ENCODE measurements at regions not wholly inside any gene's neighbourhood (a gene's known extent, or its start where the extent isn't known, plus 50 kb on each side); places are given as distances from the start of the nearest gene placed in this dataset.

DNA sequence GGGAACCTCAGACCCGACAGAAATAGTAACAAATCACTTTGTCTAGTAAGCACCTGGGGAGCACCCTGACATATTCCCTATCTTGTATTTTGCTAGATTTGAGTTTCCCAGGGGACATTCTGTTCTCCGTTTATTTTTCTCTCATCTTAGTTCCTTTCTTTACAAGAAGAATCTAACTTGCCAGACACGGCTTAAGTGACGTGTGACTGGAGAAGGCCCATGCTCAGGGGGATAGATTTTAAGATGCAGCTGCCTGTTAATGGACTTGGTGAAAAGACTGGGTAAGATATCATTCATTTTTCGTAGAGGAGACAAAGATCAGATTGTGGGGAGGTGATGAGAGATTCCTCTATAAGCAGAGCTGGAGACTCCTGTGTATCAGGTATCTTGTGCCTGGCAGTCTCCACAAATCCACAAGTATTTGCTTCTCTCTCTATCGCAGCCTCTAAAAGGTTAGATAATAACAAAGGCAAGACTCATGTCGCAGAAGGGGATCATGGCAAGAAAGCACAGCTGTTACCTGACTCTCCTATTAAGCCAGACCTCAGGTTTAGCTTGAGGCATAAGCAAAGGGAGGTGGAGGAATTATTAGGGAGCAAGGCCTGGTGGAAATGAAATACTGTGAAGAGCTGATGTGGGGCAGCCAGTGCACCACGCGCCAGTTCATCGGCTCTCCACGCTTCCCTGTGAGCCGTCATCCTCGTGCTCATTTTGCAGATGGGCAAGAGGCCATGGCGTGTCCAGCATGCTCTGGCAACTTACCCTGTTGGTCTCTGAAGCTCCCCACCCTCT is 347.2 kb upstream of the TNP1 start:
- Histone ChIP-seq H3K27me3 (ENCODE audit: insufficient read depth) (no peaks in the 10 kb centered on the region), H3K4me1 (ENCODE audit: insufficient read depth) (peaks cover 16% of the 10 kb centered on the region), H3F3A (replicated peaks; ENCODE audit: low read depth) (no peaks in the 10 kb centered on the region), H3K4me2 (no peak overlapping the region), H3K4me3 (no peak overlapping the region), H3K9me2 (ENCODE audit: insufficient read depth) (no peaks in the 10 kb centered on the region), H3K36me3 (ENCODE audit: insufficient read depth) (no peaks in the 10 kb centered on the region), H3K27ac (ENCODE audit: low read depth) (no peak overlapping the region), H2AFZ (peak overlapping the region; percentile 74; the same call in 1 of the 2 replicates), H3K79me2 (replicated peaks; ENCODE audit: insufficient read depth) (no peaks in the 10 kb centered on the region), H4K20me1 (replicated peaks; ENCODE audit: insufficient read depth) (no peaks in the 10 kb centered on the region)
- Mint-ChIP-seq H3K9me3 (peaks cover 16% of the 10 kb centered on the region), H3K4me3 (no peak overlapping the region), H3K36me3 (ENCODE audit: low read depth) (peaks cover 13% of the 10 kb centered on the region; the same call in 2 of the 3 replicates), H3K4me1 (peaks cover 29% of the 10 kb centered on the region), H3K27me3 (ENCODE audit: insufficient read depth, low read depth, poor library complexity) (peaks cover 6% of the 10 kb centered on the region), H3K27ac (no peak overlapping the region)
- ATAC-seq = no peak
- DNase-seq (ENCODE audit: low spot score) = no peak
- no peak for TF ChIP-seq CREB1 (CRISPR knock-in tag; IDR thresholded peaks at IDR 0.05; ENCODE audit: low read depth)

GRCh38 chr2:217206016-217206725 is 346.3 kb upstream of the TNP1 start:
- no peaks in the 10 kb centered on the region for H4K20me1 ChIP-seq (replicated peaks; ENCODE audit: insufficient read depth)
- no peaks in the 10 kb centered on the region for H3K27me3 ChIP-seq (ENCODE audit: insufficient read depth)
- Mint-ChIP-seq H3K4me1 (peaks cover 29% of the 10 kb centered on the region), H3K9me3 (peaks cover 15% of the 10 kb centered on the region), H3K27me3 (ENCODE audit: insufficient read depth, low read depth, poor library complexity) (peaks cover 6% of the 10 kb centered on the region), H3K27ac (no peak overlapping the region), H3K4me3 (no peak overlapping the region), H3K36me3 (ENCODE audit: low read depth) (peaks cover 12% of the 10 kb centered on the region; the same call in 2 of the 3 replicates)
- no peaks in the 10 kb centered on the region for H3F3A ChIP-seq (replicated peaks; ENCODE audit: low read depth)
- H2AFZ ChIP-seq = no peak overlapping the region; the same call in 1 of the 2 replicates
- peaks cover 16% of the 10 kb centered on the region for H3K4me1 ChIP-seq (ENCODE audit: insufficient read depth)
- no peak overlapping the region for H3K4me3 ChIP-seq
- no peak for TF ChIP-seq ZNF331 (CRISPR knock-in tag; IDR thresholded peaks at IDR 0.05; ENCODE audit: low read depth)
- no peak for TF ChIP-seq ETS1 (IDR thresholded peaks at IDR 0.05)
- TF ChIP-seq NANOG (IDR thresholded peaks at IDR 0.05; ENCODE audit: borderline replicate concordance) = no peak
- no peak for TF ChIP-seq ZNF114 (CRISPR knock-in tag; IDR thresholded peaks at IDR 0.05)
- no peaks in the 10 kb centered on the region for H3K9me2 ChIP-seq (ENCODE audit: insufficient read depth)
- ATAC-seq (no peak), DNase-seq (ENCODE audit: low spot score) (no peak)
- H3K4me2 ChIP-seq = no peak overlapping the region
- H3K36me3 ChIP-seq (ENCODE audit: insufficient read depth) = no peaks in the 10 kb centered on the region
- H3K79me2 ChIP-seq (replicated peaks; ENCODE audit: insufficient read depth) = no peaks in the 10 kb centered on the region
- H3K27ac ChIP-seq (ENCODE audit: low read depth) = no peak overlapping the region

GRCh38 chr2:217204358-217204757 is 344.5 kb upstream of the TNP1 start:
- no peak overlapping the region for H3K27ac Mint-ChIP-seq
- H3K4me1 Mint-ChIP-seq = peaks cover 21% of the 10 kb centered on the region
- no peak overlapping the region for H3K4me3 Mint-ChIP-seq
- Histone ChIP-seq H3K27ac (ENCODE audit: low read depth) (no peak overlapping the region), H3K79me2 (replicated peaks; ENCODE audit: insufficient read depth) (no peaks in the 10 kb centered on the region), H3K9me2 (ENCODE audit: insufficient read depth) (no peaks in the 10 kb centered on the region), H3F3A (replicated peaks; ENCODE audit: low read depth) (no peaks in the 10 kb centered on the region), H3K4me2 (no peak overlapping the region), H3K4me3 (no peak overlapping the region), H3K36me3 (ENCODE audit: insufficient read depth) (no peaks in the 10 kb centered on the region), H2AFZ (no peak overlapping the region), H4K20me1 (replicated peaks; ENCODE audit: insufficient read depth) (no peaks in the 10 kb centered on the region), H3K27me3 (ENCODE audit: insufficient read depth) (no peaks in the 10 kb centered on the region), H3K4me1 (ENCODE audit: insufficient read depth) (peaks cover 13% of the 10 kb centered on the region)
- peaks cover 5% of the 10 kb centered on the region for H3K27me3 Mint-ChIP-seq (ENCODE audit: insufficient read depth, low read depth, poor library complexity)
- peaks cover 7% of the 10 kb centered on the region for H3K9me3 Mint-ChIP-seq
- no peak for ATAC-seq
- DNase-seq (ENCODE audit: low spot score) = no peak
- peaks cover 3% of the 10 kb centered on the region; the same call in 1 of the 3 replicates for H3K36me3 Mint-ChIP-seq (ENCODE audit: low read depth)
- TF ChIP-seq POLR2AphosphoS5 (IDR thresholded peaks at IDR 0.05; ENCODE audit: low read depth) (no peak), NANOG (IDR thresholded peaks at IDR 0.05; ENCODE audit: borderline replicate concordance) (no peak), STAT1 (IDR thresholded peaks at IDR 0.05; ENCODE audit: unreplicated experiment) (no peak), ZNF114 (CRISPR knock-in tag; IDR thresholded peaks at IDR 0.05) (no peak), REST (IDR thresholded peaks at IDR 0.05; ENCODE audit: unreplicated experiment) (no peak)
